ENCODE measurements at regions not wholly inside any gene's neighbourhood (a gene's known extent, or its start where the extent isn't known, plus 50 kb on each side); places are given as distances from the start of the nearest gene placed in this dataset.
"Not testable (repeated sequence)": the region's sequence is repeated elsewhere in the genome, so short reads cannot be mapped to it uniquely, and the experiment has no call there.

- no peak overlapping the region for H3K27ac ChIP-seq (ENCODE audit: insufficient read depth, low read depth, low read length, poor library complexity, severe bottlenecking)
- H3K27me3 ChIP-seq (ENCODE audit: control insufficient read depth, insufficient read depth, low read length, poor library complexity, severe bottlenecking): no peaks in the 10 kb centered on the region
- H3K4me1 ChIP-seq (ENCODE audit: control insufficient read depth, insufficient read depth, low read length): no peaks in the 10 kb centered on the region
- no peak overlapping the region for H3K4me3 ChIP-seq (ENCODE audit: insufficient read depth, low read depth, low read length)
- H3K9me3 ChIP-seq (ENCODE audit: control insufficient read depth, low read length): no peaks in the 10 kb centered on the region
- 95 to 96% methylated on average over 2 of the region's 2 CpGs for WGBS, 2 experiments
- H3K36me3 ChIP-seq (ENCODE audit: control insufficient read depth, insufficient read depth, low read length): no peaks in the 10 kb centered on the region
Measured at GRCh38 chr16:52123061-52123839, 423.7 kb downstream of the TOX3 start.

GRCh38 chr16:52117171-52117570 lies 429.8 kb downstream of the TOX3 start:
- 27% methylated on average over 2 of the region's 2 CpGs; no CpG with 5 or more reads in 1 of the 2 experiments for WGBS, 2 experiments
- H3K27me3 ChIP-seq (ENCODE audit: control insufficient read depth, insufficient read depth, low read length, poor library complexity, severe bottlenecking): no peaks in the 10 kb centered on the region
- H3K27ac ChIP-seq (ENCODE audit: insufficient read depth, low read depth, low read length, poor library complexity, severe bottlenecking): no peak overlapping the region
- no peak overlapping the region for H3K4me3 ChIP-seq (ENCODE audit: insufficient read depth, low read depth, low read length)
- peaks cover 5% of the 10 kb centered on the region for H3K4me1 ChIP-seq (ENCODE audit: control insufficient read depth, insufficient read depth, low read length)
- H3K9me3 ChIP-seq (ENCODE audit: control insufficient read depth, low read length): no peaks in the 10 kb centered on the region
- no peaks in the 10 kb centered on the region for H3K36me3 ChIP-seq (ENCODE audit: control insufficient read depth, insufficient read depth, low read length)

- whole genome bisulfite sequencing, 2 experiments: 90 to 91% methylated on average over 3 to 4 of the region's 4 CpGs
- Histone ChIP-seq H3K27ac (ENCODE audit: insufficient read depth, low read depth, low read length, poor library complexity, severe bottlenecking) (no peak overlapping the region), H3K4me1 (ENCODE audit: control insufficient read depth, insufficient read depth, low read length) (peaks cover 5% of the 10 kb centered on the region), H3K4me3 (ENCODE audit: insufficient read depth, low read depth, low read length) (no peak overlapping the region), H3K27me3 (ENCODE audit: control insufficient read depth, insufficient read depth, low read length, poor library complexity, severe bottlenecking) (no peaks in the 10 kb centered on the region), H3K9me3 (ENCODE audit: control insufficient read depth, low read length) (no peaks in the 10 kb centered on the region), H3K36me3 (ENCODE audit: control insufficient read depth, insufficient read depth, low read length) (no peaks in the 10 kb centered on the region)
Measured at GRCh38 chr16:52114379-52114778, 432.6 kb downstream of the TOX3 start.

GRCh38 chr16:52113533-52114183 lies 433.3 kb downstream of the TOX3 start:
- H3K9me3 ChIP-seq (ENCODE audit: control insufficient read depth, low read length): no peaks in the 10 kb centered on the region
- H3K4me3 ChIP-seq (ENCODE audit: insufficient read depth, low read depth, low read length): no peak overlapping the region
- WGBS, 2 experiments: 78 to 92% methylated on average over 1 of the region's 2 CpGs
- no peak overlapping the region for H3K27ac ChIP-seq (ENCODE audit: insufficient read depth, low read depth, low read length, poor library complexity, severe bottlenecking)
- no peaks in the 10 kb centered on the region for H3K27me3 ChIP-seq (ENCODE audit: control insufficient read depth, insufficient read depth, low read length, poor library complexity, severe bottlenecking)
- H3K36me3 ChIP-seq (ENCODE audit: control insufficient read depth, insufficient read depth, low read length): no peaks in the 10 kb centered on the region
- peaks cover 5% of the 10 kb centered on the region for H3K4me1 ChIP-seq (ENCODE audit: control insufficient read depth, insufficient read depth, low read length)

GRCh38 chr16:52104993-52105392 lies 441.9 kb downstream of the TOX3 start:
- not testable (repeated sequence) for H3K9me3 ChIP-seq (ENCODE audit: control insufficient read depth, low read length); H3K4me1 ChIP-seq (ENCODE audit: control insufficient read depth, insufficient read depth, low read length); H3K36me3 ChIP-seq (ENCODE audit: control insufficient read depth, insufficient read depth, low read length); H3K27ac ChIP-seq (ENCODE audit: insufficient read depth, low read depth, low read length, poor library complexity, severe bottlenecking); H3K4me3 ChIP-seq (ENCODE audit: insufficient read depth, low read depth, low read length); H3K27me3 ChIP-seq (ENCODE audit: control insufficient read depth, insufficient read depth, low read length, poor library complexity, severe bottlenecking)
- 93 to 95% methylated on average over 4 of the region's 4 CpGs for WGBS, 2 experiments

- H3K9me3 ChIP-seq (ENCODE audit: control insufficient read depth, low read length): no peaks in the 10 kb centered on the region
- 95 to 100% methylated on average over 1 of the region's 1 CpG for WGBS, 2 experiments
- no peak overlapping the region for H3K4me3 ChIP-seq (ENCODE audit: insufficient read depth, low read depth, low read length)
- H3K27ac ChIP-seq (ENCODE audit: insufficient read depth, low read depth, low read length, poor library complexity, severe bottlenecking): no peak overlapping the region
- no peaks in the 10 kb centered on the region for H3K27me3 ChIP-seq (ENCODE audit: control insufficient read depth, insufficient read depth, low read length, poor library complexity, severe bottlenecking)
- H3K36me3 ChIP-seq (ENCODE audit: control insufficient read depth, insufficient read depth, low read length): no peaks in the 10 kb centered on the region
- no peaks in the 10 kb centered on the region for H3K4me1 ChIP-seq (ENCODE audit: control insufficient read depth, insufficient read depth, low read length)
Measured at GRCh38 chr16:52103791-52104190, 443.2 kb downstream of the TOX3 start.

GRCh38 chr16:52101246-52101645 lies 445.7 kb downstream of the TOX3 start:
- Histone ChIP-seq H3K4me3 (ENCODE audit: insufficient read depth, low read depth, low read length) (no peak overlapping the region), H3K9me3 (ENCODE audit: control insufficient read depth, low read length) (no peaks in the 10 kb centered on the region), H3K27me3 (ENCODE audit: control insufficient read depth, insufficient read depth, low read length, poor library complexity, severe bottlenecking) (no peaks in the 10 kb centered on the region), H3K36me3 (ENCODE audit: control insufficient read depth, insufficient read depth, low read length) (no peaks in the 10 kb centered on the region), H3K4me1 (ENCODE audit: control insufficient read depth, insufficient read depth, low read length) (no peaks in the 10 kb centered on the region), H3K27ac (ENCODE audit: insufficient read depth, low read depth, low read length, poor library complexity, severe bottlenecking) (no peak overlapping the region)
- WGBS, 2 experiments: 93 to 95% methylated on average over 3 of the region's 3 CpGs

GRCh38 chr16:52099382-52099781 lies 447.6 kb downstream of the TOX3 start:
- Histone ChIP-seq H3K4me3 (ENCODE audit: insufficient read depth, low read depth, low read length) (no peak overlapping the region), H3K27ac (ENCODE audit: insufficient read depth, low read depth, low read length, poor library complexity, severe bottlenecking) (no peak overlapping the region), H3K4me1 (ENCODE audit: control insufficient read depth, insufficient read depth, low read length) (no peaks in the 10 kb centered on the region), H3K27me3 (ENCODE audit: control insufficient read depth, insufficient read depth, low read length, poor library complexity, severe bottlenecking) (no peaks in the 10 kb centered on the region), H3K36me3 (ENCODE audit: control insufficient read depth, insufficient read depth, low read length) (no peaks in the 10 kb centered on the region), H3K9me3 (ENCODE audit: control insufficient read depth, low read length) (no peaks in the 10 kb centered on the region)
- 100% methylated on average over 1 of the region's 2 CpGs for WGBS, 2 experiments

- no peak overlapping the region for H3K27ac ChIP-seq (ENCODE audit: insufficient read depth, low read depth, low read length, poor library complexity, severe bottlenecking)
- H3K4me3 ChIP-seq (ENCODE audit: insufficient read depth, low read depth, low read length): no peak overlapping the region
- no peaks in the 10 kb centered on the region for H3K4me1 ChIP-seq (ENCODE audit: control insufficient read depth, insufficient read depth, low read length)
- no peaks in the 10 kb centered on the region for H3K36me3 ChIP-seq (ENCODE audit: control insufficient read depth, insufficient read depth, low read length)
- WGBS, 2 experiments: 95% methylated on average over 3 of the region's 3 CpGs
- H3K27me3 ChIP-seq (ENCODE audit: control insufficient read depth, insufficient read depth, low read length, poor library complexity, severe bottlenecking): no peaks in the 10 kb centered on the region
- no peaks in the 10 kb centered on the region for H3K9me3 ChIP-seq (ENCODE audit: control insufficient read depth, low read length)
Measured at GRCh38 chr16:52095471-52095870, 451.5 kb downstream of the TOX3 start.

GRCh38 chr16:52092126-52092525 lies 454.8 kb downstream of the TOX3 start:
- Histone ChIP-seq H3K27ac (ENCODE audit: insufficient read depth, low read depth, low read length, poor library complexity, severe bottlenecking) (no peak overlapping the region), H3K4me3 (ENCODE audit: insufficient read depth, low read depth, low read length) (no peak overlapping the region)
- 100% methylated on average over 2 of the region's 3 CpGs; no CpG with 5 or more reads in 1 of the 2 experiments for WGBS, 2 experiments

More at GRCh38 chr16:52092126-52092525, 454.8 kb downstream of the TOX3 start:
- Histone ChIP-seq H3K9me3 (ENCODE audit: control insufficient read depth, low read length) (no peaks in the 10 kb centered on the region), H3K36me3 (ENCODE audit: control insufficient read depth, insufficient read depth, low read length) (no peaks in the 10 kb centered on the region), H3K27me3 (ENCODE audit: control insufficient read depth, insufficient read depth, low read length, poor library complexity, severe bottlenecking) (no peaks in the 10 kb centered on the region), H3K4me1 (ENCODE audit: control insufficient read depth, insufficient read depth, low read length) (no peaks in the 10 kb centered on the region)
